HG03064 (cell line): ENCODE measurements at regions not wholly inside any gene's neighbourhood (a gene's known extent, or its start where the extent isn't known, plus 50 kb on each side); places are given as distances from the start of the nearest gene placed in this dataset.

ENCODE experiments used
- ATAC-seq: cut with Tn5 transposase; IDR thresholded peaks from one replicate; pipeline ENCODE4 v1.9.1; 2021; ENCODE audit warnings: low read depth; ENCODE audit not compliant: unreplicated experiment

DNA sequence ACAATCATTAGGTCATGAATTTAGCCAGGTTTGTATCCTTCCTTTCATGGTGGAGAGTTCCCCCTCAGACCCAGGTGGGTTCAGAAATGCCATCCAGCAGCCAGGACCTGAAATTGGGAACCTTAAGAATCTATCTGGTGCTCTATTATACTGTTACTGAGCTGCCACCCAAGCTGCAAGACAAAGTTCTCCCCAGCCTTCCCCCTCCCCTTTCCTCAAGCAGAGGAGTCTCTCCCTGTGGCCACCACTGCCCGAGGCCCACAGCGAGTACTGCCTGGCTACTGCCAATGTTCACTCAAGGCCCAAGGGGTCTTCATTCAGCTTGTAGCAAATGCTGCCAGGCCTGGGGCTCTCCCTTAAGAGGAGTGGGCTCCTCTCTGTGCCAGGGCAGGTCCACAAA lies 133.8 kb downstream of the TMEM38B start:
- ATAC-seq, result no peak

DNA sequence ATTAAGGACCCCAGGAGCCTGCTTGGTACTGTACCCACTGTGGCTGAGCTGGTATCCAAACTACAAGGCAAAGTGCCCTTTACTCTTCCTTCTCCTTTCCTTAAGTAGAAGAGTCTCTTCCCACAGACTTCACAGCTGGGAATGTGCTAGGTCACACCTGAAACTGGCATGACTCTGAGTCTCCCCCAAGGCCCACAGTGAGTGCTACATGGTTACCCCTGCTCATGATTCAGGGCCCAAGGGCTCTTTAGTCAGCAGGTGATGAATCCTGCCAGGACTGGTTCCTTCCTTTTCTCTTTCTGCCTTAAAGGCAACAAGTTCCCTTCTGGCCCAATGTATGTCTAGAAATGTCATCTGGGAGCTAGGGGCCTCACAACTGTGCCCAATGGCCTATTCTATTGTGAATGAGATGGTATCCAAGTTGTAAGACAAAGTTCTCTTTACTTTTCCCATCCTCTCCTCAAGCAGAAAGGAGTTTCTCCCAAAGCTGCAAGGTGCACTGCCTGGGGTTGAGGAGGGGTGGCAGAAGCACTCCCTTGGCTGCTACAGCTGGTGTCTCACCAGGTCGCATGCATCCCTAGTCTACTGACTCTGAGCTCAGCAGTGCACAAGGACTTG lies 134.4 kb downstream of the TMEM38B start:
- ATAC-seq, result no peak

DNA sequence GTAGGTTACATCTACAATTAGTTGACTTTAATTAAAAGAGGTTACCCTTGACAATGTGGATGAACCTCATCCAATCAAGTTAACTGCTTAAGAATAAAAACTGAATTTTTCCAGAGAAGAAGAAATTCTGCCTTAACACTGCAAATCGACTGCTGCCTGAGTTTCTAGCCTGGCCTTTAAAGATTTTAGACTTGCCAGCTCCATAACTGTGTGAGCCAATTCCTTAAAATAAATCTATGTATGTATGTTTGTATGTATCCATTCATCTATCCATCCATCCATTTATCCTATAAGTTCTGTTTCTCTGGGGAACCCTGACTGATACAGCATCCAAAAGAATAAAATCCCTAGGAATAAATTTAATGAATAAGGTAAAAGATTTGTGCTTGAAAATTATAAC lies 136.1 kb downstream of the TMEM38B start:
- ATAC-seq, result no peak

DNA sequence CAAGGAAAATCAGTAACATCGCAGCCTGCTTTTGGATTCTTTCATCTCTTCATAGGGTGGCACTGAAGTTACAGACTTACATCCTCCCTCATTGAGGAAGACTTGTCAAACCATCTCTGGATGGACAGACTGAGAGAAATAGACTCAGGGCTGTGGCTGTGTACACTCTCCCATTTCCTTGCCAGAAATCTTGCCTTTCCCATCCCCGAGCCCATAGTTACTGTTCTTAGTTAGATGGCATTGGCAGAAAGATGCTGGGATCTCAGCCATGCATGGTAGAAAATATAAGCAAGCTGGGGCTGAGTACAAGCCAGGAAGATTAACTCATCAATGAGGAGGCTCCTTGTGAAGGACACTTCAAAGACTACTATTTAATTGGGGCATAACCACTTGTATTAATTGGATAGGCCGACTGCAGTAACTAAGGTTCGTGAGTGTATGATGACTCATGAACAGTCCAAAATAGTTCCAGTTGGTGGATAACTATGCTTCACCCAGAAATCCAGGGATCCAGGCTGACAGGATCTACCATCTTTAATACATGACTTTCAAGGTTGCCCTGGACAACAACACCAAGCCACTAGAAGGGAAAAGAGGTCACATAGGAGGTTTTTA lies 137.9 kb downstream of the TMEM38B start:
- ATAC-seq, result no peak

DNA sequence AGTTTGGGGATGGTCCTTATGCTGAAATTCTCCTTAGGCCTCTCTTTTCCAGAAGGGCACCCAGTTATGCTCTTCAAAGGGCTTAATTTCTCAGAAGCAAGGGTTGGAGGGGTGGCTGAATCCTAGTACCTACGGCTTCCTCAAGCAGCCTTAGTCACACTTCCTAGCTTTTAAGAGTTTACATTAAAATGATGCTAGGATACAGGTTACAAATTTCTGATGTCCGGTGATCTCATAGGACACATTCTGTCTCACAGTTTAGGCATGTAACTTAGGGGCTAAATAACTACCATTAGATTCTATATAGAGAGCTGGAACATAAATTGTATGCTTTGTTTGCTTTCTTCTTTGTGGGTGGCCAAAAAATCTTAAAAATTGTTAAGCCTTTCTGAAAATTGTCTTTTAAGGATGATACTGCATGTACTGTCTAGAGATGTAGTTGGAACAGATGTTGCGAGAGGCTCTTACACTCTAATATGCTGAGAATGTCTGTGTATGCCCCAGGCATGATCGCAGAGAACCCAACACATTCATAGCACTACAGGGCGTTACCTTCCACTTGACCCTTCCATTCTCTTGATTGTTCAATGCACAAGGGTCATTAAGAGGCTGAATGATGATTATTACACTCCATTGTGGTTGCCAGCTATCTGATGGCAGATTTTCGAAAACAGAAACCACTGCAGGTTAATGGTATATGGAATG lies 139.1 kb downstream of the TMEM38B start:
- no peak for ATAC-seq

DNA sequence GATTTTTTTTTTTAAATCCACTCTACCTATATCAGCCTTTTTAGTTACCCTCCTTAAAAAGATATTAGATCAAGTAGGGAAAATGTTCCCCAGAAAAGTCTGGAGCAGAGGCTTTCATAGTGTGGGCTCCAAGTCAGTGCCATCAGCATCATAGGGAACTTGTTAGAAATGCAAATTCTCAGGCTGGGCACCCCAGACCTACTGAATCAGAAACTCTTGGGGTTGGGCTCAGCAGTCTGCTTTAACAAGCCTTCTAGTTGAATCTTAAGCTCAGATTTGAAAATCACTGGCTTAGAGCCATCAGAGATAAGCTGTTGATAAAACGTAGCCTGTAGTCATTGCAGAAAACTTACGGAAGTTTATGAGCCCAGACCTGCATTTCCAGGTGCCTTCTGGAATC lies 140.1 kb downstream of the TMEM38B start:
- no peak for ATAC-seq

DNA sequence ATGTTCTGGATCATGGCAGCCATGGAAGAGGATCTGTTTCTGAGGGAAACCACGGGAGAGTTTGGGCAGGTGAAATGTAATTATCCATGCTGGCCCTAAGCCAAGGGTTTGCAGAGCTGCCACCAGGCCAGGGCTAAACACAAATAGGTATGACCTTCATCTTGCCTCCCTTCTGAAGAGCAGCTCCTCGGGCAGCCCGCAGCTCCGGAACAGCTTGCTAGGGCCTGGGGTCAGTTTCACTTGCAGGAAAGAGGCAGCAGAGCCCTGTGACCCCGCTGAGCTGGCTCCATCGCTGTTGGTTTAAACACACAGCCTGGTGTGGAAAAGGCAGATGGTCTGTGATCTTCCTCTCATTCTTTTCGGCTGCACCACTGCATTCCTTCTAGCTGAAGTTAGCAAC lies 141.4 kb downstream of the TMEM38B start:
- no peak for ATAC-seq

DNA sequence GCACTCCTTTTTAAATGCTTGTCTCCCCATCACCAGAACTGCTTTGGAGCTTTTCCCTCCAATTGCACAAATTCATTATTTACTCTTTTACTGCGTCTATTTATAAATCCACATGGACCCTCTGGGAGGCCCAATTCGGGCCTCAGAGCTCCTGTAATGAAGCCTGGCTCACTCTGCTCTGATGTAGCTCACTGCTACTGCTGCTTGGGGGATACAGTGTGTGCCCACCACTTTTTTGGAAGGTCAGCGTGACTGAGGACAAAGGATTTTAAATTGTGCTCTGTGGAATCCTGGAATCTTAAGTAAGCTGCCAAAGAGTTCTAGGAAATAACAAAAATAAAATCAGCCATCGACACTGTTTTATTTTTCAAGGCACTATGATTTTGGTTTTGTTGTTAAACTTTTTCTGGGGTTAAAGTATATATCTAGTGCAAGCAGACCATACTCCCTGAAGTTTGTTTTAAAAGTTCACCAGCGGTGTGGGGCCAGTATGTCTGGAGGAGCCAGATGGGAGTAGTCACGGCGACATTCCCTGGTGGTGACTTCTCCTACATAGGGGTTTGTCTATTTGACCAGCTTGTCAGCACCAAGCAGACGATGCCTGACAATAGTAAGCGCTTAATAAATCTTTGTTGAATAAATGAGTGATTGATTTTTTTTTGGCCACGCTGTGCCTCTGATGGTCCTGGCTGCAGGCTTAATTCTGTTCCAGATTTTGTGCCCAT lies 142.8 kb downstream of the TMEM38B start:
- ATAC-seq, result no peak

DNA sequence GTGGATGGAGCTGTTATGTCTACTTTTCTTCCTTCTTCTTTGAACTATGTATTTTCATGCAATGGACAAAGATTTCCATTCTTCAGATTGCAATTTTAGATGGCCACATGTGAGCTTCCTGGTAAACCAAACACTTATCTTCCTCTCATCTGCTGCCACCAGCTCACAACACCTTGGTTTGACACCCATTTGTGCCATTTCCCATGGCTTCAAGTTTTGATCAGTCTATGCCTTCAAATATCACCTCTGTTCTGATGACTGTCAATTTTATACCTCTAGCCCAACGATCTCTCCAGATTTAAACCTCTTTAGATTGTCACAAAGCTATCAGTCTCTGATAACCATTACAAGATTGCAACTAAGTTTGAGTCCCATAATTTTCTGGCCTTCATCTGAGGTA lies 147.2 kb downstream of the TMEM38B start:
- ATAC-seq, result no peak

DNA sequence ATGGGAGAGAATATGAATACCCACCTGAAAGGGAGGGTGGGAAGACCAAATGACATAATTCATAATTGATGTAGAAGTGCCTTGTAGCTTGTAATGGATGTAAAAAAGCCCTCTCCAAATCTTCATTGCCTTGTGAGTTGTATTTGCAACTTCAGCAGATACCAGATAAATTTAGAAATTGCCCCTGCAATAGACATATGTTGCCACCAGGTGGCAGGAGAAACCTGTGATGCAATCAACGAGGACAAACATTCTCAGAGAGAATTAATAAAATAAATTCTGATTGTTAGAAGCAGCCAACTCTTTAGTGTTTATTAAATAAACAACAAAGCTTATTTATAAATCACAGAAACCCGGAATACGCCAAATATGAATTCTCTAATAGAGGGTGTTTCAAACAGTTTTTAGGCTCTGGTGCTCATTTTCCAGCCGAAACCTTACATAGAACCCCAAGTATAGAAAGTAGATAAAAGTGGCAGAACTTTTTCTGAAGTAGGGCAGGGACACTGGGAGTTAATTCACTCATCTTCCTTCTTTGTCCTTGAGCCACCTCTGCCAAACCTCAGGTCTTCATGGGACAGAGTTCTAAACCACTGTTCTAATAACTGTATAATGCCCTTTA lies 147.8 kb downstream of the TMEM38B start:
- no peak for ATAC-seq

DNA sequence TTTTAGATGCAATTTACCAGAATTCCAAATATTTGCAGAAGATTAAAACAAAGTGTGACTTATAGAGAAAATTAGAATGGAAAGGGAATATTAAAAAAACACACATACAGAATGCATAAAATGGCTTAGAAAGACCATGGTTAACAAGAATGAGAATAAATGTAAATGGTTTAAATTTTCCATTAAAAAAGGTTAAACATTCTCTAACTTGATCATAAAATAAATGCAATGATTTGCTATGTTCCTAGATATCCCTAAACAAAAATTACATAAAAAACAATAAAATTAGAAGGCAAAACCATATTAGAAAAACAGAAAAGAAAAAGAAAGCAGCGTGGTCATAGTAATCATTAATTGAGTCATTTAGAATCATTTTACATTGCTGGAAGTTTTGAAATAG lies 152.5 kb downstream of the TMEM38B start:
- ATAC-seq, result no peak

DNA sequence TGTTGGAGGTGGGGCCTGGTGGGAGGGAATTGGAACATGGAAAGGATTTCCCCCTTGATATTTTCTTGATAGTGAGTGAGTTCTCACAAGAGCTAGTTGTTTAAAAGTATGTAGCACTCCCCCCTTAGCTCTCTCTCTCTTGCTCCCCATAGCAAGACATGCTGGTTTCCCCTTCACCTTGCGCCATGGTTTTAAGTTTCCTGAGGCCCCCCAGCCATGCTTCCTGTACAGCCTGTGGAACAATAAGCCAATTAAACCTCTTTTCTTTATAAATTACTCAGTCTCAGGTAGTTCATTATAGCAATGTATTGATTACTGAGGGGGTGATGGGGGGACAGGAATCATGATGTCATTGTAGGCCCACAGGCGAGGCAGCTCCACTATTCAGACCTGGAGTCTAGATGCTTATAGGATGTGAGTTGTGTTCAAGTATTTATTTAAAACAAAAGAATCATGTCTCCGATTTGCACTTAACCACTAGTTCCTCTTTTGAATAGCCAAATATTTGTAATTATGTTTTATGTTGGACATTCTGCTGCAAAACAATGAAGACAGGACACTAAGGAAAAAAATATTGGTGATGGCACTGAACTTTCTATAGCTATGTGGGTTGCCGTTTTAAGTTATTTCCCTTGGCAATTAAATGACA lies 156.6 kb downstream of the TMEM38B start:
- ATAC-seq, result no peak

DNA sequence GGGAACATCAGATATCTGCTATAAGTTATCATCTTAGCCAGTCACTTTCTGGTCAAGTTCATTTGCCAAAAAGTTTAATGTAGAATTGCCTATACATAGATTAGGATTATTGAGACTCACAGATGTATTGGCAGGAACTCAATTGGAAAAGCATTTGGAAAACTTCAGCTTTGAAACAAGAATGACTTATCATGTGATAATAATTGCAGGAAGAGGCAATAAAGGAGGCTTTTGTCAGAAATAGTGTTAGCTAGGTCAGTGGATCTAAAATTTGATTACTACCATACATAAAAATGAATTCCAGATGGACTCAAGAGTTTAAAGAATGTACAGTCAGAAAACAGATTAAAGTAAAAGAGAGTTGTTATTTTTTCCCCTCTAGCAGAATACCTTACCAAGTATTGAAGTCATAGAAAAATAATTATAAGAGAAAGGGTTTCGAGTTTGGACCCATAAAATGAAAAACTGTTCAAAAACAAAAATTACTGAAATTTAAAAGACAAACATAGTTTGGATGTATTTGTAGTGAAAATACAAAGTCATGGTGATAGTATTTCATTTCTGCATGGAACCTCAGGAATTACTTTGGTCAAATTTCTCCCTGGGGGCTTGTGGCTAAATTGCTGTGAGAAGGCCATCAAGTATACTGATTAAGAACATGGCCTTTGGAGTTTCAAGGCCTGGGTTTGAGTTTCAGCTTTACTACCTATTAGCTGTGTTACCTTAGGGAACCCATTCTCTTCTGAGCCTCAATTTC lies 159.9 kb downstream of the TMEM38B start:
- ATAC-seq, result no peak

DNA sequence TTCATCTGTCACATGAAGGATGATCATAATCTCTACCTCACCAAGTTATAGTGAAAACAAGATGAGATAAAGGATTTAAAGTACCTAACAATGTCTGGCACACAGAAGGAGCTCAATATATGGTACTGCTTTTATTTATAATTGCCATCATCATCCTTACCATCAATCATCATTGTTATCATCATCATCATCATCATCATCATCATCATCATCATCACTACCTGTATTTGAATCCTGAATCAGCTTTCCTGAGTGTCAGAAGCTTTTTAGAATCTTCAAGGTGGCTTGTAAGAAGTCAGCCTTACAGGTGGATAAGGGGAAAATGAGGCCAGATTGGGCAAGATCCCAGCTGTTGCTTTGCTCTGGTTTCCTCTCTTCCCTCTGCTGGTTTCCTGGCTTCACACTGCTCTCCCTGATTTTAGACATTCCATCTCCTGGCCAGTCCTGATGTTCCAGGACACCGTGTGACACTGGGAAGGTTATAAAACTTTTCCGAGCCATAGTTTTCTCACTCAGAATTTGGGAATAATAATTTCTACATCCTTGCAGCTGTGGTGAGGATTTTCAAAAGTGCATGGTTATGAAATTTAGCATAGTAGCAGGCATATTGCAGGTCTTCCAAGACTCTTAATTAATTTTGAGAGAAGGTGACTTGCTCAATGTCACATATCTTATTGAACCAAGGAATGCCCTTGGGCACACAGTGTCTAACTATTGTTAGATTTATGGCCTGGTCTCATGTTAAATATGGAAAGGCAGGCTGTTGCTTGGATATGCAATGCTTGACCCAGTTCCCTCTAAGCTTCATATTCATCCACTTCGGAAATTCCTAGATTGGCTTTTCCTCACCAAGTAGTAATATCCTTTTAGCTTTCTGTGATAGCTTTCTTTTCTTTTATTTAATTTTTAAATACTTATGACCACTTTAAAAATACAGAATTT lies 160.7 kb downstream of the TMEM38B start:
- ATAC-seq, result no peak

DNA sequence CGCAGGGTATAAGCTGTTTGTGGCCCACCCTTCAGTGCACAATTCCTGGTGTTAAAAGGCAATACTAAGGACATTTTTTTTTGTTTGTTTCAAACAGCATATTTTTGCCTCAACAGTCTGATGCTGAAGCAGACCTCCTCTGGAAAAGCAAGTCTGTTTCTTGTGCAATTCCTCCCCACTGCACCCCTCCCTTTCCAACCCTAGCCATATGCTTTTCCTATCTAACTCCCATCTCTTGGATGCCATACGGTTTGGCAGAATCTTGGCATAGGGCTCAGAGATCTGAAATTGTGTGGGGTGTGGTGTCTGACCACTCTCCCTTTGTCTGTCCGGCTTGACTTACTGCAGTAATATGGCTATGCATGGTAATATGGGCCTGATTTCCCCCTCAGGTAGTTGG lies 161.6 kb downstream of the TMEM38B start:
- ATAC-seq, result no peak

DNA sequence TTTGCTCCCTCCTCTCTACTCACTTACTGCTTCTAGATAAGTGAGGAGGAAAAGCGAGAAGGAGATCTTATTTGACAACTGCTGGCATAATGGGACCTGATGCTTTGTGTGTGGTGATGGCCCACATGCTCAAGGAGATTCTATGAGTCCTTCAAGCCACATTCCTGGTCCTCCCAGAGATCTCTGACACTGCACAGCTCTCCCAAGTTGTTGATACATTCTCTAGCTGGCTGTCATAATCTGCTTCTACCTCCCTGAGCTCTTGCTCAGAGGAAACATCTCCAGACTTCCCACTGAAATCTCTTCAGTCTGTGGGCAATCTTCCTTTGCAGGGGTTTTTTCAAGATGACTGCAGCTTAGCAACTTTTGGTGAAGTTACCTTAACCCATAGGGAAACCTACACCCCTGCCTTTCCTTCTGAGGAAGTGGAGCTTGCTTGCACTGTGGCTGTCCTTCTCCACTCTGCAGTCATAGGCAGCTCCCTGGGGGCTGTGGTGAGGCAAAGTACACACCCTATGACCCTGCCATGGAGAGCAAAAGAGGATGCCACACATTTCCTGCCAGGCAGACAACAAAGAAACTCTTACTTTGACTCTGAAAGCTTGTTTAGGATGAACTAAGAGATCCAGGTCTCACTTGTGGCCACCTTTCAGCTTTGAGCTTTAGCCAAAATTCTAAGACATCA lies 163.8 kb downstream of the TMEM38B start:
- no peak for ATAC-seq

DNA sequence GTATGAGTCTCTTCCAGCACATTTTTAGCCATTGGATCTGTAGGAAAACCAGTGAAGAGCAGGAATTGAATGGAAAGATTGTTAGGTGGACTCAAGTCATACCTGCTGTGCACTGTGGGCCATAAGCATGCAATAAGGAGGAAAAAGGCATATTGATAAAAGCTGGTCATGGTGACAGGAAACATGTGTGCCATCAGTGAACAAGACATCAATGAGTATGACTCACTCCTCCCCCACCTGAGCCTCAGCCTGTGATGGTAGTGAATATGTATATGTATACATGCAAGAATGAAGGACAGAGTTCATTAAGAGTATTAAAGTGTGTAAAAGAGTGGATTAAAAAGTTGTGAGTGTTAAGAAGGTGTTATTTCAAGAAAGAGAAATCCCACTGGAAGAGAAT lies 164.5 kb downstream of the TMEM38B start:
- ATAC-seq, result no peak

DNA sequence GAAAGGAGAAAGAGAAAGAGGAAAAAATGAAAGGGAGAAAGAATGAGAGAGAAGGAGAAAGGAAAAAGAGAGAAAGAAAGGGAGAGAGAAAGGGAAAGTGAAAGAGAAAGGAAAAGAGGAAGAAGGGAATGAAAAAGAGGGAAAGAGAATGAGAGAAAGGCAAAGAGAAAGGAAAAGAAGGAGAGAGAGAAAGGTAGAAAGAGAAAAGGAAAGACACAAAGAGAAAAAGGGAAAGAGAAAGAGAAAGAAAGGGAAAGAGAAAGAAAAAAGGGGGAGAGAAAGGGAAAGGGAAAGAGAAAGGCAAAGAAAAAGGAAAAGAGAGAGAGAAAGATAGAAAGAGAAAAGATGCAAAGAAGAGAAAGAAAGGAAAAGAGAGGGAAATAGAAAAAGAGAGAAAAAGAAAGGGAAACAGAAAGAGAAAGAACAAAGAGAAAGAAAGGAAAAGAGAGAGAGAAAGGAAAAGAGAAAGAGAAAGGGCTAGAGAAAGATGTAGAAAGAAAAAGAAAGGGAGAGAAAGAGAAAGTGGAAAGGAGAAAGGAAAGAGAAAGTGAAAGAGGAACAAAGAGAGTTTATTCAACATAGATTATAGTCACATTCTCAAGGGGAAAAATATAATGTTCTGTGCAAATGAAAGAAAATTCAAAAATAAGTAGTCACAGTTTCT lies 165.2 kb downstream of the TMEM38B start:
- ATAC-seq, result no peak
